ENCODE measurements at regions not wholly inside any gene's neighbourhood (a gene's known extent, or its start where the extent isn't known, plus 50 kb on each side); places are given as distances from the start of the nearest gene placed in this dataset.
"Not testable (repeated sequence)": the region's sequence is repeated elsewhere in the genome, so short reads cannot be mapped to it uniquely, and the experiment has no call there.

DNA sequence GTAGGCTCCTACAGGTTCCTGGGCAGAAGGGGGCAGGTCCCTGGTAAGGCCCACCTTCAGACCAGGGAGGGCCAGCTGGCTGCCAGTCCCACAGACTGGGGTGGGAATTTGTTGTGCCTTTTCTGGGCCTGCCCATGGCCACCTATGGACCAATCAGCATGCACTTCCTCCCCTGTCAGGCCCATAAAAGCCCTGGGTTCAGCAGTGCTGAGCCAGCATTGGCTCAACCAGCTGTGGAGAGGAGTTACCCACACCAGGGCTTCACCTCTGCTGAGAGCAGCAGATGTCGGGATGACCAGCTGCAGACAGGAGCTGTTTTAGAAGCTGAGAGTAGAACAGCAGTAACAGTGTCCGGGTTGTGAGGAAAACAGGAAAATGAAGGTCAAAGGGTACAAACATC is 373.4 kb upstream of the ACO1 start:
- no peak for DNase-seq

DNA sequence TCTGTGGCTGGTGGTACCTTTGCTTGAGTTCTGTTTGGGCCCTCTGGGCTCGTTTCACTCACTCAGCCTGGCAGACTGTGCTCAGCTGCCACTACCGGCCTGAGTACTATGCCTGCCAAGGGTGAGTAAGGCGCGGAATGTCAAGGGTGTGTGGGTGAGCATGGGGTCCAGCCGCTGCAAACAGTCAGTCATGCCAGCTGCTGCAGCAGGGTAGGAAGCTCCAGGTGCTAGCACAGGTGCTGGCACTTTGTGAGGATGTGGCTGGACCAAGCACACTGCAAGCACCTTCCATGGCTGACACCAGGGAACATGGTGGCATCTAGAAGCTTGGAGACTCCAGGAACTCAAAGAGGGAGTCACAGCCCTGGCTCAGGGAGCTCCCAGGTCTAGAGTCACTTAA is 368.6 kb upstream of the ACO1 start:
- no peak for DNase-seq

- DNase-seq, result no peak
Measured at GRCh38 chr9:32045513-32045912, 338.9 kb upstream of the ACO1 start.

DNA sequence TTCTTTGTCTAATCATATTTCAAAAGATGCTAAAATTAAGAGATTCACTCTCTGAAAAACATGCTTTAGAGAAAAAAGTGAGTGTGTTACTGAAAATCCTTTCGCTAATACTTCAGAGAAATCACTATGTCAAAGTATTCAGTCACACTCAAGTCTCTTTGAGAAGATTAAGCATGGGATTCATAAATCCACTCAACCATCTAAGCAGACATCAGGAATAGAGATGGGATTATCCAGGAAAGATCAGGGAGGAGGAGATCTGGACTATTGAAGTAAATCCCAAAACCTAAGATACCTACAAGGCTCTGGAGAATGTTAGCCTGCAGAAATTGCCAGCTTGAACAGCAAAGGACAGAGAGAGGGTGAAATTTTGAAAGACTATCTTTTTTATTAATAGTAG is 317.2 kb upstream of the ACO1 start:
- no peak for DNase-seq

DNA sequence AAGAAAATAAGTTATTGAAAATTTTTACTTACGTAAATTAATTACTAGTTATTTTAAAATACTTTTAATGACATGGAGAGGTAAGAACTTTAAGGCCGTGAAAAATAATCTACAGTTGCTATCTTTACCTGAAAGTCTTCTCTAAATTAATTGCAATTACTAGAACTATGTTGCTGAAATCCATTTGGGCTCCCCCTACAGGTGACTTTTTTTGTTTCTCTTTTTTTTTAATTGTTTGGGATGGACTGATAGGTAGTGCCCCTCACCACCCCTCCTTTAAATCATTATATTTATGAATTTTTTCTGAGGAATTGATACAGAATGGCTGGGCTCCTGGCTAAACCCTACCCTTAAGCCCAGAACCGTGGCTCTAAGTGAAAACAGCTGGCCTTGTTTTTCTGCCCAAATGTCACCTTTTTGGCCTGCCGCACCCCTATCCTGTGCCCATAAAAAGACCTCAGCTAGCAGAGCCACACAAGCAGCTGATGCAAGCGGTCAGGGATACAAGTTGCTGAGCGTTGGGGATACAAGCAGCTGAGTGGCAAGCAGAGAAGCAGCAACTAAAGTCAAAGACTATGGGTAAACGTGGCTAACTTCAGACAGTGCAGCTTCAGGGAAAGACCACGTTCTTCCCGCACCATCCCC is 315.2 kb upstream of the ACO1 start:
- DNase-seq, result no peak

- DNase-seq, result no peak
Measured at GRCh38 chr9:32069969-32070368, 314.5 kb upstream of the ACO1 start.

- DNase-seq, result no peak
Measured at GRCh38 chr9:32072570-32072969, 311.9 kb upstream of the ACO1 start.

DNA sequence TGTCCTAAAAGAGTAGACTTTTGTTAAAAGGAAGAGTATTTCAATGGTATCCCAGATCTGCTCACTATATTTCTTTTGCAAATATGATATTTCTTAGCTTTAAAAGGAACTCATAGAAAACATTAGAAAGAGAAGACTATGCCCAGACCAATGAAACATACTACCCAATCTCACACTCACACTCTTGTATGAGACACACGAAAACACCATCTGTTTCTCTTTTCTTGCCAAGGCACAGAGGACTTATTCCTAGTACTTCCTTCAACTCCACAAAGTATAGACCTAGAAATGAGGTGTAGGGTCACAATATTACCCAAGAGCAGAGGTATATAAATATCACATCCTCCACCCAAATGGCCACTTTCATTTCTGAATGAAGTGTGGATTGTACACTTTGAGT is 292.4 kb upstream of the ACO1 start:
- no peak for DNase-seq

- DNase-seq, result no peak
Measured at GRCh38 chr9:32117291-32117690, 267.2 kb upstream of the ACO1 start.

DNA sequence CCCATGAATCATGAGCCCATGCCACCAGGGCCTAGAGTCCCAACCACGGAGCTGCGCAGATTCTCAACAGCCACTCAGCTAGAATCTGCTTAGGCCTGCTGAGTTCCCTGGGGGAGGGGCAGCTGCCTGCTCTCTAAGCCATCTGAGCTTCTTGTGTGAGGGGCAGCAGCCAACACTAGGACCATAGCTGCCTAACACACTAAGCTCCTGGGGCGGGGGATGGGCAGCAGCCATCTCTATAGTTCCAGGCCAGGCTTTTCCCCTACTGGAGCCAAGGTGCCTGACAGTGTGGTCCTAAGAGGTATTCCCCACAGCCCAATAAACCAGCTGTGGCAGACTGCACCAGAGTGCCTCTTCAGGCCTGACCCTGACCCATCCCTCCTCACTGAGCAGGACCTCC is 255.9 kb upstream of the ACO1 start:
- DNase-seq, result no peak

GRCh38 chr9:32130709-32131108 is 253.7 kb upstream of the ACO1 start:
- DNase-seq, result not testable (repeated sequence)

DNA sequence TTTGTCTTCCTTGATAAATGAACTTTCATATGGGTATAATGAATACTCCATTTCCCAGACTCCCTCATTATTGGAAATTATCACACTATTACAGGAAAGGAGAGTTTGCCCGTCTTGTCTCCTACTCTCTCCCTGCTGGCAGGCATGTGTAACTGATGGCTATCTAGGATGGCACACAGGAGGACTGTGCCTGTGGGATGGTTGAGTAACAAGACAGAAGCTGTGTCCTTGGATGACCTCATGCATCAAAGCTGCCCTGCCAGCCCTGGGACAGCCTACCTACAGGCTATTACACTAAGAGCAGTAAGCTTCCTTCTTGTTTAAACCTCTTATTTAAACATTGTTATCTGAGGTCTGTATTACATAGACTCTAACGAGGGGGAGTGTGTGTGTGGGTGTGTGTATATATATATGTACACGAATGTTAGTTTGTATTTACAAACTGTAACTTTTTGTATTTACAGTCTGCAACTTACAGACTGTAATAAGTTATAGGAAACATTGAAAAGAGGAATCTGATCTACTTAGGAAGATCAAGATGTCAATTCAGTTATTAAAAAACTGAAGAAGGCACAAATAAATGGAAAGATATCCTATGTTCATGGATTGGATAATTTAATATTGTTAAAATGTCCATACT is 247.6 kb upstream of the ACO1 start:
- no peak for DNase-seq

DNA sequence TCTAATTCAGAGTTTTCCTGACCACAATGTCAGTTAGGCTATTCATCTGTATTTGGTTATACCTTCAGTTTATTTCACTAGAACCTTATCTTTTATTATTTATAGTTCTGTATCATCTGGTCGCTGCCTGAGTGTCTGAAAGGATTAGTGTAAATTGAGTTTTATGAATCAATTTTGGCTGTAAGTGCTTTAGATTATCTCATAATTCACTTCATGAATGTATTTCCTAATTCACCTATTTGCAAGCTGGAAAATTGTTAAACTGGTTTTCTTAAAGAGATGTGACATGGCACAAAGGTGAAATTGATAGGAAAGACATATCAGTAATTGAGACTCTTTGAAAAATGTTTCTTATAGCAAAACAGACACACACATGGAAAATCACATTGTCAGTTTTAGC is 242.4 kb upstream of the ACO1 start:
- no peak for DNase-seq

DNA sequence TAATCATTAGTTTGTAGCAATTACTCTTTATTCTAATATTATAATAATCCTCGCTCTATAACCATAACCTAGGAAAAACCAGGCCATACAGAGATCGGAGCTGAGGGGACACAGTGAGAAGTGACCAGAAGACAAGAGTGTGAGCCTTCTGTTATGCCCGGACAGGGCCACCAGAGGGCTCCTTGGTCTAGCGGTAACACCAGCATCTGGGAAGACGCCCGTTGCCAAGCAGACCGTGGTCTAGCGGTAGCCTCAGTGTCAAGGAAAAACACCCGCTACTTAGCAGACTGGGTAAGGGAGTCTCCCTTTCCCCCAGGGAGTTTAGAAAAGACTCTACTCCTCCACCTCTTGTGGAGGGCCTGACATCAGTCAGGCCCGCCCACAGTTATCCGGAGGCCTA is 235.9 kb upstream of the ACO1 start:
- not testable (repeated sequence) for DNase-seq

DNA sequence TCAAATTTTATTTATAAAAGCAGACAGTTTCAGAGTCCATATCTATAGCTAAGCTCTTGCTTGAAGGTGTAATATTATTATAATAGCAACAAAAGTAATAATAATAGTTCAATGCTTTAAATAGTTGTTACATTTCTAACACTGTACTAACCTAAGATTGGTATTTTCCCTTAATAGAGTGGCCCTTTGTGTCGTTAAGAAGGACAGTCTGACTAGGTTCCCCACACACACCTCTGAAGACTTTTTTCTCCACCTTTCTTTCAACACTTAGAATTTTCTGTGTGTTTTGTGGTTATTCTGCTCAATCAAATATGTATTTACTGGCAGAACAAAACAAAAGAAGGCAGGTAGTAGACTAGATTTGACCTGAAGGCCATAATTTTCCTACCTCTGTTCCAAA is 223.2 kb upstream of the ACO1 start:
- no peak for DNase-seq

- no peak for DNase-seq
Measured at GRCh38 chr9:32161720-32162119, 222.7 kb upstream of the ACO1 start.

DNA sequence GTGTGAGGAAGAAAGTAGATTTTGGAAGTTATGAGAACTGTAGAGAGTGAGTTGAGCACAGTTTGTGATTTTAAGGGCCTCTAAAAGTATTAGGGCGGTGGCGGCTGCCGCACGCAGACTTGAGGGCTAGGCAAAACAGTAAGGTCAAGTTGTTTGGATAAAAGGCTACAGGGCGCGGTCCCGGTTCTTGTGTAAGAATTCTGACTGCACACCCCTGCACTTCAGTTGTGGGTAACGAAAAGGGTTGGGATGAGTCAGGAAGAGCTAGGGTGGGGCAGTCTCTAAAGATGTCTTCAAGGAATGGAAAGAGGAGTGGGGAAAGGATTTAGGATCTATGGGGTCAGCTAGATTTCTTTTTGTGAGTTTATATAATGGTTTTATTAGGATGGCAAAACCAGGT is 218.1 kb upstream of the ACO1 start:
- DNase-seq, result not testable (repeated sequence)

- no peak for DNase-seq
Measured at GRCh38 chr9:32171339-32171738, 213.1 kb upstream of the ACO1 start.

DNA sequence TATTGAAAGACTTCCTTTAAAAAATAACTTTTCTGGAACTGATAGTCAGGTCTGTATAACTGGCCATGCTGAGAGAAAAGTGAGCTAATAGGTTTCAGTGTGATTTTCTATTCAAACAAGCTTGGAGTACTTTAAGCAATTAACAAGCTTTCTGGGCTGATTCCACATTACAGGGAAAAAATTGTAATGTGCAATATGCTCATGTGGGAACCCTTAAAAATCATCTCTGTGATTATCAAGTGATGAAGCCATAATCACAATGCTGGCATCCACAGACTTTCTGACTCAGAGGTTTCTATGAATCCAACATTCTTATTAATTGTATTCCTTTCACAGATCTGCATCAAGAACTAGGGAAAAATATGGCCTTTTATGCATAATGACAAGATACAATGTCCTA is 212.2 kb upstream of the ACO1 start:
- no peak for DNase-seq

DNA sequence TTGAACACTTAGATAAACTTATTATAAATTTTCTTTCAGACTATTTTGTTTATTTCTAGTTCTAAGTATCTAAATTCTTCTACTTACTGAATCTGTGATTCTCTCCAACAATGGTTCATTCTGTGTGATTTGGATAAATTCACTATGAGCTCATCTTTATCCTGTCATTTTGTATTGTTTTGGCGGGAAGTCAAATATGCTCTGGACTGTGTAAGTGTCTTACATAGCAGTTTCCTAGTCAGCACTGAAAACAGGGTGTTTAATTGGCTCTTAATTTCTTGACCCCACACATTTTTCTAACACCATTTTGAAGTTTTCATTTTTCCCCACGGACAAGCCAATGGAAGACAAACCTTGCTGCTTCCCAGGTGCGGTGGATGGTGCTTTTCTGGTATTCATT is 207.0 kb upstream of the ACO1 start:
- DNase-seq, result no peak

GRCh38 chr9:32180597-32180996 is 203.8 kb upstream of the ACO1 start:
- no peak for DNase-seq

- no peak for DNase-seq
Measured at GRCh38 chr9:32200241-32200640, 184.2 kb upstream of the ACO1 start.

DNA sequence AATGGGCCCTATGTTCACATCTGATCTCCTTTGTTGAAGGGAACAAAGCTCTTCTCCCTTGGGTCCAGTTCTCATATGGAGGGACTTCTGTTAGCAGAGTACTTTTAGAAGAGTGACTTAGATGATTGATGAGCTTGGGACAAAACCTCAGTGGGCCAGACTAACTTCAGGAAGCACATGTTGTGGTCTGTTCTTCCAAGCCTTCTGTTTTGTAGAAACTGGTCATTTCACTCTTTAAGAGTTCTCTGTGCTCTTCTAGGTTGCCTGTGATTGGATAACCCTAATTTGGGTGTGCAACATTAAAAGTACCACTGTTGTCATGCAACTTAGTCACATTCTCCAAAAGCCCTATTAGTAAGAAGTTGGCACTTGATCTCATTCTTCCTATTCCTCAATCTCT is 183.5 kb upstream of the ACO1 start:
- DNase-seq, result no peak

DNA sequence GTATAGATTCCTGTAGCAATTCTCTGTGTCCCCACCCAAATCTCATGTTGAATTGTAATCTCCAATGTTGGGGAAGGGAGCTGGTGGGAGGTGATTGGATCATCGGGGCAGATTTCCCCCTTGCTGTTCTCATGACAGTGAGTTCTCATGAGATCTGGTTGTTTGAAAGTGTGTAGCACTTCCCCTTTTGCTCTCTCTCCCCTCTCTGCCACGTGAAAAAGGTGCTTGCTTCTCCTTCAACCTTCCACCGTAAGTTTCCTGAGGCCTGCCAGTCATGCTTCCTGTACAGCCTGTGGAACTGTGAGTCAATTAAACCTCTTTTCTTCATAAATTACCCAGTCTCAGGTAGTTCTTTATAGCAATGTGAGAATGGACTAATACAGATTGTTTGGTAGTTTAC is 175.3 kb upstream of the ACO1 start:
- not testable (repeated sequence) for DNase-seq

- DNase-seq, result no peak
Measured at GRCh38 chr9:32218100-32218767, 166.2 kb upstream of the ACO1 start.

Measured in NCI-H1105 (cell line).